Psoas muscle (tissue), 7 donors: ENCODE measurements at regions not wholly inside any gene's neighbourhood (a gene's known extent, or its start where the extent isn't known, plus 50 kb on each side); places are given as distances from the start of the nearest gene placed in this dataset.

Experiments used
- ATAC-seq, 4 donors: fragments of 200-7000 bp; cut with Tn5 transposase; one replicate each; pipeline ENCODE4 v1.9.1; 2020; ENCODE audit warnings: moderate library complexity in 3 of 4, mild to moderate bottlenecking in 2 of 4
- DNase-seq, 2 donors: peaks; one replicate each; pipeline ENCODE4 v3.0.0-alpha.2; 2020
- H3K27ac ChIP-seq: fragments of 200-600 bp; one replicate; pipeline ENCODE4 v1.8.0; 2022
- H3K27me3 ChIP-seq, 3 donors: fragments of 200-600 bp in 1 of 3; one replicate each; pipeline versions ENCODE4 v1.6.1 to v1.8.0; 2013 to 2022; ENCODE audit warnings: low read length in 2 of 3, mild to moderate bottlenecking in 2 of 3, moderate library complexity in 1 of 3; ENCODE audit not compliant: insufficient read depth in 3 of 3
- H3K36me3 ChIP-seq, 2 donors: fragments of 200-600 bp in 1 of 2; one replicate each; pipeline versions ENCODE4 v1.6.1 to v1.8.0; 2013 to 2022; ENCODE audit warnings: low read depth in 1 of 2, mild to moderate bottlenecking in 1 of 2, moderate library complexity in 1 of 2; ENCODE audit not compliant: insufficient read depth in 1 of 2
- H3K4me1 ChIP-seq: fragments of 200-600 bp; one replicate; pipeline ENCODE4 v1.8.0; 2022
- H3K4me3 ChIP-seq: fragments of 200-600 bp; one replicate; pipeline ENCODE4 v1.8.0; 2022; ENCODE audit warnings: mild to moderate bottlenecking
- H3K9me3 ChIP-seq: fragments of 200-600 bp; one replicate; pipeline ENCODE4 v1.8.0; 2022
- WGBS, 3 donors: extraction: QIAGEN DNeasy Blood & Tissue Kit; methylation state at CpG; one replicate each; pipeline versions ENCODE4 v1.1.6 to v1.1.7; 2013; 5-methylcytosine and 5-hydroxymethylcytosine counted together
- intact Hi-C, 2 donors: fragments of 100-400 bp; cut with DNase I; formaldehyde crosslinking; loops; one replicate each; pipeline versions ENCODE4 v1.11.0 to v1.14.2; 2022
- TF ChIP-seq, protein P1 (sequence below): fragments of 200-600 bp; IDR thresholded peaks from one replicate; pipeline ENCODE4 v1.8.0; 2022; ENCODE audit warnings: antibody characterized with exemption
- donor health status: healthy with polysubstance abuse.
- donor health status: DM: no; HTN: no; CAD: no; lungs with moderate emphysema.
- donor health status: Bipolar disorder and iron deficiency.
- donor health status: healthy.
- donor health status: DM: yes; HTN: yes; CAD: no.
- donor health status: DM: no; HTN: no; CAD: no.
- donor health status: DM: yes; HTN: yes; CAD: no.

DNA sequence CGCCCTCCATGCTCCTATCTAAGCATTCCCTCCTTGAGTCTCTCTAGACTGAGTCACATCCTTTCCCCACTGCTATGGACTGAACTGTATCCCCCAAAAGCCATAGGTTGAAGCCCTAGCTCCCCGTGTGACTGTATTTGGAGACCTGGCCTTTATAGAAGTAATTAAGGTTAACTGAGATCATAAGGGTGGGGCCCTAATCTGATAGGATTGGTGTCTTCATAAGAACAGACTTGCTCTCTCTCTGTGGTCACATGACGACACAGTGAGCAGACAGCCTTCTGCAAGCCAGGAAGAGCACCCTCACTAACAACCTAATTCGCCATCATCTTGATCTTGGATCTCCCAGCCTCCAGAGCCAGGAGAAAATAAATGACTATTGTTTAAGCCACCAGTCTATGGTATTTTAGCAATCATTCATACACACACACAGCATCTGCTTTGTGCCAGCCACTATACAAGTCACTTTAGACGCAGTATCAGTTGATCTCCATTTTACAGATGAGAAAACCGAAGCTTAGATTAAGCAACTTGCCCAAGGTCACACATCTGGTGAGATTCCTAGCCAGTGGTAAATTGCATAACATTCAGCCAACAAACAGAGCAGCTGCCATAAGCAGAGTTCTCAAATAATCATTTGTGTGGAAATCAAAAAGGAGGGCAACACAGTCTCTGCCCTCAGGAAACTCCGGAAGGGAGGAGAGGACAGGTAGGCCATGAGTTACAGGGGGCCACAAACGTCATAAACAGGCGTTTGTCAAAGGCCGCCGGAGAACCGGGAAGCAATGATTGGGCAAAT is 66.3 kb upstream of the HES1 start:
- TF ChIP-seq, protein P1, sequence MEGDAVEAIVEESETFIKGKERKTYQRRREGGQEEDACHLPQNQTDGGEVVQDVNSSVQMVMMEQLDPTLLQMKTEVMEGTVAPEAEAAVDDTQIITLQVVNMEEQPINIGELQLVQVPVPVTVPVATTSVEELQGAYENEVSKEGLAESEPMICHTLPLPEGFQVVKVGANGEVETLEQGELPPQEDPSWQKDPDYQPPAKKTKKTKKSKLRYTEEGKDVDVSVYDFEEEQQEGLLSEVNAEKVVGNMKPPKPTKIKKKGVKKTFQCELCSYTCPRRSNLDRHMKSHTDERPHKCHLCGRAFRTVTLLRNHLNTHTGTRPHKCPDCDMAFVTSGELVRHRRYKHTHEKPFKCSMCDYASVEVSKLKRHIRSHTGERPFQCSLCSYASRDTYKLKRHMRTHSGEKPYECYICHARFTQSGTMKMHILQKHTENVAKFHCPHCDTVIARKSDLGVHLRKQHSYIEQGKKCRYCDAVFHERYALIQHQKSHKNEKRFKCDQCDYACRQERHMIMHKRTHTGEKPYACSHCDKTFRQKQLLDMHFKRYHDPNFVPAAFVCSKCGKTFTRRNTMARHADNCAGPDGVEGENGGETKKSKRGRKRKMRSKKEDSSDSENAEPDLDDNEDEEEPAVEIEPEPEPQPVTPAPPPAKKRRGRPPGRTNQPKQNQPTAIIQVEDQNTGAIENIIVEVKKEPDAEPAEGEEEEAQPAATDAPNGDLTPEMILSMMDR, result no peak
- WGBS, 3 donors, result 79 to 91% (median 90%) methylated on average over 12 of the region's 12 CpGs
- intact Hi-C loops, result loop anchor here (5.0 to 10.0 kb wide), 4 partner anchors 68 to 285 kb away; partner anchors contain the start of gene HES1 (in 1 of the 2)
- Histone ChIP-seq H3K27me3 (no peaks in the 10 kb centered on the region), H3K9me3 (no peaks in the 10 kb centered on the region), H3K36me3 (no peaks in the 10 kb centered on the region), H3K4me3 (no peak overlapping the region), H3K4me1 (peaks cover 25% of the 10 kb centered on the region), H3K27ac (peak overlapping the region; percentile 87)
- ATAC-seq (no peak), DNase-seq (no peak)

DNA sequence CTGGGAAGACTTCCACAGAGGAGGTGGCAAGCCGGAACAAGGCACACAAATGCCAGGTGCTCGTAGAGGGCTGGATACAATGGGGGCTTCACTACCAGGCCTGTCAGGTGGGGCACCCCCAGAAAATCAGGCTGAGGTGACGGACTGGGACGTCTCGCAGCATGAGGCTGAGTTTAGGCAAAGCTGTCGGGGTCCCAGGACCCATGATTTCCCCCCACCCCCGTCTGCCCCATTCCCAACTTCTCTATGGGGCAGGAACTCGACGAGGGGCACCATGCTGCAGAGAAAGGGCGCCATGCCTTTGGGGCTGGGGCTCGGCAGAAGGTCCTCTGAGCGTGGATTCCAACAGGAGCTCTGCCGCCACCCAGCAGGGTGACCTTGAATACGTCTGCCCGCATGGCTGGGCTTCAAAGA is 65.7 kb upstream of the HES1 start:
- peak overlapping the region; percentile 62 for H3K4me3 ChIP-seq
- DNase-seq (no peak), ATAC-seq (no peak)
- no peaks in the 10 kb centered on the region for H3K36me3 ChIP-seq
- H3K4me1 ChIP-seq, result peaks cover 24% of the 10 kb centered on the region
- TF ChIP-seq, protein P1, result no peak
- intact Hi-C loops, result loop anchor here (5.0 kb wide), 3 partner anchors 67 to 247 kb away; partner anchors contain the start of gene HES1 (in 1 of the 2)
- no peaks in the 10 kb centered on the region for H3K27me3 ChIP-seq
- H3K27ac ChIP-seq, result peak overlapping the region; percentile 87
- WGBS, 3 donors, result 52 to 71% (median 68%) methylated on average over 15 of the region's 15 CpGs
- H3K9me3 ChIP-seq, result no peaks in the 10 kb centered on the region

DNA sequence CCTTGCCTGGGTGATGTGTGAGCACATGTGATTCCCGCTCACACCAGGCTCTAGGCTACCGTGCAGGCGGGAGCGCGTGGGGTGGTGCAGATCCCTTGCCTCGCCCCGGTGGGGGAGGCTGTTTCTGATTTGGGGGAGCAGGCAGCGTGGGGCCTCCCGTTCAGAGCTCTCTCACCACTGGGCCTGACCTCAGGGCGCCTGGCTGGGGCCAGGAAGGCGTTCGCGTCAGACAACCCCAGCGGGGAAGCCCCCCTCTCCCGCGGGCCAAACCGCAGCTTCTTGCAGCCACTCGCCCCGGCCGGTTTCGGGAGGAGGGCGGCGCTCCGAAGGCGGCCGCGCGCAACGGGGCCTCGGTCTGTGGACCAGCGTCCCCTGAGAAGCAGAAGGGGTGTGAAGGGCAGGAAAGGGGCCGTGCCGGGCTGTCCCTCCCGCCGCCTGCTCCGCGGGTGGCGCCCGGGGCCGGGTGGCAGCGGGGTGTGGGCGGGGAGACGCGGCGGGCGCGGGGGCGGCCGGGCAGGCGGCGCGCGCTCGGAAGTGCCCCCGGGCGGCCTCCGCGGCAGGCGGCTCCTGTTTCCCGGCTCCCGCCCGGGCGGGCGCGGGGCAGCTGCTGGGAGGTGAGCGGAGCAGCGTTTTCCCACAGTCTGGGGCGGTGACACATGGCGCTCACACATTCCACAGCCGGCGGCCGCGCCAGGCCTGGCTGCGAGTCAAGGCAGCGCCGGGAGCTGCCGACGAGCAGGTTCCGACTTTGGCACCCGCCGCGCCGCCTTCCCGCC is 65.1 kb upstream of the HES1 start:
- H3K27ac ChIP-seq, result peak overlapping the region; percentile 87
- 1% methylated on average over 42 to 84 of the region's 84 CpGs for WGBS, 3 donors
- DNase-seq (peak; percentile 90 to 93), ATAC-seq (peak; percentile 89 to 94 (median 91))
- H3K4me1 ChIP-seq, result peaks cover 18% of the 10 kb centered on the region
- intact Hi-C loops, result loop anchor here (5.0 kb wide), 3 partner anchors 66 to 246 kb away; partner anchors contain the start of gene HES1 (in 1 of the 2)
- no peaks in the 10 kb centered on the region for H3K27me3 ChIP-seq
- no peaks in the 10 kb centered on the region for H3K36me3 ChIP-seq
- no peaks in the 10 kb centered on the region for H3K9me3 ChIP-seq
- peak overlapping the region; percentile 62 for H3K4me3 ChIP-seq
- TF ChIP-seq, protein P1, result no peak

DNA sequence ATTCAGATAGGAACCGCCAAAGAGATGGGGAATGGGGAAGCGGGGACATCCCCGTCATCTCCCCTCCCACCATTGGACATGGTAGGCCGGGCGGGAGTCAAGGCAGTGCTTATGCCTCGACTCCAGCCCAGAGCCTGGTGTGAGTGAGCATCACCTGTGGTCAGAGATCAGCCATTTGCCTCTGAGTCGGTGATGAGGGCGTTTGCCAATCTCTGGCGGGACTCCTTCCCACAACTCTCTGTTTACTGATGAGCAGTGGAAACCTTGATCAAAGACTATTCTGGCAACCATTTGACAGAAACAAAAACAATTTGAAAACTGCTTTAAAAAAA is 63.9 kb upstream of the HES1 start:
- Histone ChIP-seq H3K36me3 (no peaks in the 10 kb centered on the region), H3K4me1 (peaks cover 18% of the 10 kb centered on the region), H3K4me3 (no peak overlapping the region), H3K27me3 (no peaks in the 10 kb centered on the region), H3K27ac (no peak overlapping the region), H3K9me3 (no peaks in the 10 kb centered on the region)
- DNase-seq (no peak), ATAC-seq (no peak)
- 60 to 73% (median 64%) methylated on average over 9 of the region's 9 CpGs for WGBS, 3 donors
- TF ChIP-seq, protein P1, result no peak
- intact Hi-C loops, result loop anchor here (2.0 to 5.0 kb wide), 4 partner anchors 61 to 245 kb away; partner anchors contain the start of gene HES1 (in 1 of the 2)
